GM18867 (cell line): ENCODE measurements at regions not wholly inside any gene's neighbourhood (a gene's known extent, or its start where the extent isn't known, plus 50 kb on each side); places are given as distances from the start of the nearest gene placed in this dataset.

Experiments used
- ATAC-seq: cut with Tn5 transposase; IDR thresholded peaks from one replicate; pipeline ENCODE4 v1.9.1; 2021; ENCODE audit warnings: mild to moderate bottlenecking, moderate library complexity; ENCODE audit not compliant: unreplicated experiment

- no peak for ATAC-seq
Observed at GRCh38 chr1:175894581-175894980, 151.2 kb upstream of the TNR start.

DNA sequence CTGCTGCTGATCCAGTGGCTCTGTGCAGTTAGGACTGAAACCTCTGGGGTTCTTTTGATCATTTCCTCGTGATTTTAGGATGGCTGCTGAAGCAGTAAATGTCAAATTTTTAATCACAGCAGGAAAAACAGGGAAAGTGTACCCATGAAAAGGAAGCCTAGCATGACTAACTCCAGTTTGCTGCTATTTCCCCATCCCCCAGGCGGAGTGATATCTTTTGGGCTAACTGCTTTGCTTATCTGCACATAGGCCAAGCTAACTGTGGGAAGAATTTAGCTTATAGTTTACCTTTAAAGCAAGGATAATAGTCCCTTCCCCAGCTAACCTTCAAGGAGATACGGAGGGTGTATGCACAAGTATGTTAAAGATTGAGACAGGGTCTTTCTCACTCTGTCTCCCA, 149.8 kb upstream of the TNR start:
- ATAC-seq, result no peak

DNA sequence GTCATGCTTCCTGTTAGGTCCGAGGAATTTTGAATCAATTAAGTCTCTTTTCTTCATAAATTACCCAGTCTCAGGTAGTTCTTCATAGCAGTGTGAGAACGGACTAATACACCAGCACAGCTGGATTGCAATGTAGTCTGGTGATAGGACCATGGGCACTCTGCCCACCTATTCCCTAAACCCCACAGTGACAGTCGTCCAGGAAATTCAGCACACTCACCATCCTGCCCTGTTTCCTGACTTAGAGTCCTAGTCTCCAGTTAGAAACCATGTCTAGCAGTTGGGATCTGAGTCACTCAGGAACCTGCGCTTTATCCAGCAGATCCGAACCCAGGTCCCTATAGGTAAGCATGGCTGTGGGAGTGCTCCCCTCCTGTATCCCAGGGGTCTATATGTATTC, 149.3 kb upstream of the TNR start:
- ATAC-seq, result no peak

DNA sequence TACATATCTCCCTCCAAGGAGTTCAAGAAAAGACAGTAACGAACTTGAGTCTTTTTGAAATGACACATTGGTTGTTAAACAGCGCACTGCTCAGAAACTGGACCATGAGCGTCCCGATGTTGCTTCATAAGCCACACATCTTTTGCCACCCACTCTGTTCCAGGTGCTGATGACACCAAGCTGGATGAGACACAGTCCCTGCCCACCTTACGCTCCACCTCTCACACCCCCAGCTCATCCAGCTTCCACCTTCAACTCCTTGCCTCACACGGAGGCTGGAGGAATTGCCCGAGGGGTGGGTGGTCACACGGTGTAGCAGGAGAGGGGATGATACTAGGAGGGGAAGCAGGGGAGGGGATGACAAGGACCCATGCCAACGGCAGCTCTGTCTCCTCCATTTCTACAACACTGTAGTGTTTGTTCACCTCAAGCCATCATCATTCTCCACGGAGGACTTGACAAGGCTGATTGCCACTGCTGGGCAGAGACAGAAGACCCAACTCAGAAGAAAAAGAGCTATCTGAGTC, 148.5 kb upstream of the TNR start:
- no peak for ATAC-seq

DNA sequence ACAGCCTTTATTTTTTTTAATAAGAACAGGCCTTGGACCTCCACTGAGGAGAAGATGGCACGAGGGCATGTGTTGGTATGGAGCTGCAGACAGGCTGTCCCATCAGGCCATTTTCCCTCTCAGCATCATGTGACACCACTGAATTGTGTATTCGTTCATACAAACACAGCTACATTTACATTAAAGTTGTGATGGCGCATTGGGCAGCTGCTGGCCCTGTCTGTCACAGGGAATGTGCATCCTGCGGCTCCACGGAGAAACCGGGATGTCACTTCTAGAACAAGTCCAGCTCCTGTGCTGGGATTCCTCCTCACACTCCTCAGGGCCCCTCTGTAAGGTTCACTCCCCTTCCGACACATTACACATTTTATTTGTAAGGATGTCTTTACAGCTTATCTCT, 147.6 kb upstream of the TNR start:
- no peak for ATAC-seq

- ATAC-seq, result no peak
Observed at GRCh38 chr1:175889848-175890247, 146.5 kb upstream of the TNR start.

GRCh38 chr1:175888996-175889395, 145.6 kb upstream of the TNR start:
- no peak for ATAC-seq

- peak; percentile 91 for ATAC-seq
Observed at GRCh38 chr1:175887981-175888428, 144.6 kb upstream of the TNR start.

DNA sequence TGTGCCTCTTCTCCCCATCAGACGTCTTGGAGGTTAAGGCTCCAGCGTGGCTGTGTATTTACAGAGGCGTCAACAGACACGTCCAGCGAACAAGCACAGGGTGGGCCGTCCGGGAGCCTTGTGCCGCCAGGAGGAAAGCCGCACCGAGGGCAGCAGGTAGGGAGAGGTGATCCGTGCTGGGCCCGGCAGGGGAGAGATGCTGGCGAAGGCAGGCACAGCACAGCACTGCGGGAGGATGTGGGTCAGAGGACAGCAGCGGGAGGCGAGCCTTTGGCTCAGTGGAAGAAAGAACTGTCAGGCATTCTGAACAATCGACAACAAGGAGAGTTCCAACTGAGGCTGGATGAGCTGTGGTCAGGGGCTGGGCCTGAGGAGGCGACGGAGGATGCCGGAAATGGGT, 144.1 kb upstream of the TNR start:
- no peak for ATAC-seq

DNA sequence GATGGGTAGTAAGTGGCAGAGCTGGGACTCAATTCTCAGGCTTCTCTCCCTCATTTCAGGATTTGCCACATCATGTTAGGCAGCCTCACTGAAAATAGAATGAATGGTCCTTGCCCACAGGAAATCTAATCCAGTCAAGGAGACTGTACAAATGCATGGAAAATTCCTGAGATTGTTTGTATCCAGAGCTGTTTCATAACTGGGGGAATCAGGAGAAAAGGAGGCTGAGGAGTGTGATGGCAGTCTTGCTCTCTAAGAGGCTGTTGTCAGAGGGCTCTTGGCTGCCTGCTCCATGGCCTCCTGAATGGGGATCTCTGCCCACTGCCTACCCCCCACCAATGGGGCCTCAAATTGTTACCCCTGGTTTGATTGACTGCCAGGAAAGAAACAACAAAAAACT, 141.9 kb upstream of the TNR start:
- ATAC-seq, result no peak

DNA sequence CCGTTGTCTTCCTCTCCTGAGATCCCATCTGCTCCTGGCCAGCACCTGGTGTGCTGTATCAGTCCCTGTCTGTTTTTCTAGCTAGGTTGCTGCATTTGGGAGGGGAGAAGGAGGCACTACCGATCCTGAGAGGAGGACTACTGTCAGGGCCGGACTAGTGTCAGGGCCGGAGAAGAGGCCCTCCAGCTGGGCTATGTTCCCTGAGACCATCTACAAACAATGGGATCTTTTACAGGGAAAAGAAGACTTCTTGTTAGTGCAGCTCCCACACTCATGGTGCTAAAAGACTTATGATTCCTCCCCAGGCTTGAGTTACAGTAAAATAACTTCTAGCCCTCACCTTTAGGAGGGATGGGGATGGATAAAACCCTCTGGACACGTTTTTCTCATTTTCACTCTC, 141.0 kb upstream of the TNR start:
- ATAC-seq, result no peak

GRCh38 chr1:175882192-175882591, 138.8 kb upstream of the TNR start:
- no peak for ATAC-seq

DNA sequence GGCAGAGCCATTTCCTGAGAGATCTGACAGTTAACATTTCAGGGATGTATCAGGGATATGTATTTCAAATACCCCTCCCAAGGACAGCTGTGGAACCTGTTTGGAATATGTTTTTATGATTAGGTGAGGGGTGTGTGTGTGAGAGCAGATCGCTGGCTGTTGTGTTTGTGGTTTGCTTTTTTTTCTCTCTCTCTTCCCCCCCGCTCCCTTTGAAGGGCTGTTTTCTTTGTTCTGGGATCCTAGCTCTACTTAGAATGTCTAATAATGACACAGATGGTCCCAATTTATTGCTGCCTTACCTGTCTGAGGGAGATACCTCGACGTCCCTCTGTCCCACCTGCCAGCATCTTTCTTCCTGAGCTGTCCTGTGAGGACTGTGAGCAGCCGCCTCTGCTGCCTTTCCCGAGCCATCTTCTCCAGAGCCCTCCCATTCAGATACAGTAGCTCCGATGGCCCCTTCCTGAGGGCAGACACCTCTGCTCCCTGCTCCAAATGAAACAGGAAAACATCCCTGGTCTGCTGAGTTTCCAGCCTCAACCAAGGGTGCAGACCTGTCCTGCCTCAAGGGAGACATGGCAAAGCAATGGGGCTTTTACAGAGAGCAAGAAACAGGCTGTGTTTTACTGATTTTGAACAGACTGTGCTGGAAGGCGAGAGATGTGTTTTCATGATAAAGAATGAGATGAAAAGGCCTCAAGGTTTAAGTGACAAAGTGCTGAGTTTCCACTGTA, 138.0 kb upstream of the TNR start:
- no peak for ATAC-seq

- ATAC-seq, result no peak
Observed at GRCh38 chr1:175878775-175879174, 135.4 kb upstream of the TNR start.

- no peak for ATAC-seq
Observed at GRCh38 chr1:175877939-175878737, 134.7 kb upstream of the TNR start.

DNA sequence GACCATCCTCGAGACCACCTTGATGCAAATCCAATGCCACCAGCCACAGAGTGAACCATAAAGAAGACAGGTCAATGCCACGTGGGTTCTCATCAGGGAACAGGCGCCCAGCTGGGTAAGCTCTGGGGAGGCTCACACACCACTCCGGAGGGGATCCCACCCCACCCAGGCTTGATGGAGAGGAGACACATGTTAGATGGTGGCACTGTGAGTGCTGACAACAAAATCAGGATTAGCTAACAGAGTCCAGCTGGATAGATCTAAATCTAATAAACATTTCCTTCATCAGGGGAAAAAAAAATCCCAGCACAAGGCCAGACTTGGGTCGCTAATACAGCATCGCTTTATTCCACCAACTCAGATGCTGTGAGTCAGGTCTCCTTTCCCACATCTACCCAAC, 132.2 kb upstream of the TNR start:
- no peak for ATAC-seq

DNA sequence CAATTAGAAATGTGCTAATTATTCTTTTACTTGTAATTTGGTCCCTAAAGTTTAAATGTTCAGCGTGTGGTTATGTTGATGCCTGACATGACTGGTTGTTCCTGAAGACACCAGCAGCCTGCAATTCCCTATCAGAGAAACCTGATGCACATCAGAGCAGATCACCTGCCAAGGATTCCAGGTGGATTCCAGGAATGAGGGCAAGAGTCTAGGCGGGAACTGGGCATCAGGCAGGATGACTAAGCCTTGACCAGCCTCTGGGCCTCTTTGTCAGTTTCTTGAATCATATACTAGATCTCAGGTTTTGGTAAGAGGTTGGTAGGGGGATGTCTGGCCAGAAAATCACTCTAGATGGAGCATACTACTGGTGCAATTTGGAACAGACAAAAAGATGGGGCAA, 130.7 kb upstream of the TNR start:
- ATAC-seq, result no peak

DNA sequence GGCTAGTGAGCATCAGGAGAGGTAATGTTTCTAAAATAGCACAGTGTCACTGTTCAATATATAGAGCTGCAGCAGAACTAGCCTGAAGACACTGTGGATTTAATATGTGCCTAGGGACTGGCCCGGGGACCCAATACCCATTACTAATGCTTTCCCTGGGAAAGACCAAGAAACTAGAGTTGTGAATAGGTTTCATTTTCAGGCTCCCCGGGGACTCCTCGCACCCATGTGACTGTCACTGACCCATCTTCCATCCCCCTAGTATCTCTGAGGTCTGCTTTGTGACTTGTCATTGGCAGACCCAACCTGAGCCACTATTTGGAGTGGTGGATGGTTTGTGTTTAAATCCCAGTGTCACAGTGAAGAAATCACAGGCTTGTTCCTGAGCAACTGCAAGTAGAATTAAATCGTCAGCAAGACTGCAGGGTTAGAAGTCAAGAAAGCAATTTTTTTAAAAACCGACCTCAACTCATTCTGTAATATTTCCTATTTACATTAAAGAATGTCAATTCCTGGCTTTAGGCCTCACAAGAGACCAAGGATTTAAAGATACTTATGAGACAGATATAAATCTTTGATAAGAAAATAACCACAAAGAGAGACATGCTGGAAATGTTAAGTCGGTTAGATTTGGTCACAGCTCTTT, 130.0 kb upstream of the TNR start:
- peak; percentile 72 for ATAC-seq

GRCh38 chr1:175872588-175872987, 129.2 kb upstream of the TNR start:
- no peak for ATAC-seq

- ATAC-seq, result no peak
Observed at GRCh38 chr1:175871647-175872046, 128.3 kb upstream of the TNR start.

GRCh38 chr1:175870217-175870616, 126.8 kb upstream of the TNR start:
- no peak for ATAC-seq

- no peak for ATAC-seq
Observed at GRCh38 chr1:175866776-175867175, 123.4 kb upstream of the TNR start.
